SK-N-SH (cell line): ENCODE measurements at regions not wholly inside any gene's neighbourhood (a gene's known extent, or its start where the extent isn't known, plus 50 kb on each side); places are given as distances from the start of the nearest gene placed in this dataset.

Experiments
- CTCF ChIA-PET: fragments of 300-600, 350-600 bp; formaldehyde crosslinking; extraction: SDS; loops from one replicate; lab custom pipeline; 2021; lab: Yijun Ruan, JAX
- POLR2A ChIA-PET: fragments of 350-600 bp; sonication (Branson Sonifier 250); formaldehyde crosslinking; extraction: SDS; loops from one replicate; lab custom pipeline; 2020; ENCODE audit warnings: antibody characterized with exemption, inconsistent platforms; lab: Yijun Ruan, JAX
- DNase-seq: peaks from one replicate; pipeline ENCODE4 v3.0.0; 2012
- H2AFZ ChIP-seq: fragments of 200-600 bp; sonication (generic); 2 replicates; pipeline ENCODE4 v1.8.1; 2016; ENCODE audit warnings: antibody characterized with exemption, mild to moderate bottlenecking, low read depth
- H3F3A ChIP-seq: fragments of 200-600 bp; sonication (generic); replicated peaks from 2 replicates; pipeline ENCODE3; 2016; ENCODE audit warnings: antibody characterized with exemption, mild to moderate bottlenecking; ENCODE audit not compliant: insufficient read depth
- H3K27ac ChIP-seq, 2 experiments: fragments of 200-500 bp in 1 of 2; fragments of 200-600 bp in 1 of 2; sonication (Bioruptor generic) in 1 of 2; sonication (generic), shearing (Covaris generic) in 1 of 2; 2 replicates each; pipeline versions ENCODE4 v1.5.1 to v1.6.1; 2014 to 2016; ENCODE audit warnings: low read depth in 2 of 2, inconsistent platforms in 1 of 2, low read length in 1 of 2, mild to moderate bottlenecking in 1 of 2, mixed read lengths in 1 of 2
- H3K27me3 ChIP-seq: fragments of 200-600 bp; sonication (generic), shearing (Covaris generic); 2 replicates; pipeline ENCODE4 v1.6.1; 2016; ENCODE audit warnings: mixed run types; ENCODE audit not compliant: insufficient read depth
- H3K36me3 ChIP-seq, 2 experiments: fragments of 200-500 bp in 1 of 2; fragments of 200-600 bp in 1 of 2; sonication (Bioruptor generic) in 1 of 2; sonication (generic) in 1 of 2; replicated peaks in 1 of 2; 2 replicates each; pipeline versions ENCODE3 to v1.5.1; 2014 to 2016; ENCODE audit warnings: low read length in 1 of 2, mild to moderate bottlenecking in 1 of 2; ENCODE audit not compliant: insufficient read depth in 2 of 2, control insufficient read depth in 1 of 2
- H3K4me1 ChIP-seq, 2 experiments: fragments of 200-500 bp in 1 of 2; fragments of 200-600 bp in 1 of 2; sonication (Bioruptor generic) in 1 of 2; sonication (generic), shearing (Covaris generic) in 1 of 2; 2 replicates each; pipeline versions ENCODE4 v1.5.1 to v1.6.1; 2014 to 2016; ENCODE audit warnings: low read depth in 1 of 2, low read length in 1 of 2, mixed run types in 1 of 2; ENCODE audit not compliant: insufficient read depth in 2 of 2, control insufficient read depth in 1 of 2
- H3K4me2 ChIP-seq: fragments of 200-600 bp; sonication (generic), shearing (Covaris generic); 2 replicates; pipeline ENCODE4 v1.6.1; 2017; ENCODE audit warnings: mixed run types
- H3K4me3 ChIP-seq, 2 experiments: fragments of 200-500 bp in 1 of 2; fragments of 200-600 bp in 1 of 2; sonication (Bioruptor generic) in 1 of 2; sonication (generic), shearing (Covaris generic) in 1 of 2; 2 replicates each; pipeline versions ENCODE4 v1.5.1 to v1.8.1; 2014 to 2016; ENCODE audit warnings: low read depth in 2 of 2, inconsistent platforms in 1 of 2, low read length in 1 of 2, mild to moderate bottlenecking in 1 of 2, mixed read lengths in 1 of 2, moderate library complexity in 1 of 2
- H3K79me2 ChIP-seq: fragments of 200-600 bp; sonication (generic); 2 replicates; pipeline ENCODE4 v1.8.1; 2017; ENCODE audit warnings: mild to moderate bottlenecking; ENCODE audit not compliant: insufficient read depth
- H3K9ac ChIP-seq: fragments of 200-600 bp; sonication (generic); 2 replicates; pipeline ENCODE4 v1.6.1; 2017; ENCODE audit warnings: mixed run types
- H3K9me2 ChIP-seq: fragments of 200-600 bp; sonication (generic); 2 replicates; pipeline ENCODE4 v1.6.1; 2017; ENCODE audit warnings: mixed run types
- H3K9me3 ChIP-seq: fragments of 200-600 bp; sonication (generic); 2 replicates; pipeline ENCODE4 v1.6.1; 2017; ENCODE audit warnings: mixed run types, mild to moderate bottlenecking, moderate library complexity
- H4K20me1 ChIP-seq: fragments of 200-600 bp; sonication (generic); 2 replicates; pipeline ENCODE4 v1.6.1; 2017; ENCODE audit warnings: mild to moderate bottlenecking, mixed run types; ENCODE audit not compliant: insufficient read depth
- FOXM1 ChIP-seq: IDR thresholded peaks from 2 replicates; pipeline ENCODE4 v1.4.0; 2012; ENCODE audit warnings: low read depth, mild to moderate bottlenecking
- GABPA ChIP-seq: IDR thresholded peaks from 2 replicates; pipeline ENCODE4 v1.4.0; 2012; ENCODE audit warnings: low read depth, mild to moderate bottlenecking
- GATA2 ChIP-seq: sonication (generic); formaldehyde crosslinking; IDR thresholded peaks from 2 replicates; pipeline ENCODE4 v1.5.0; 2020; ENCODE audit warnings: mild to moderate bottlenecking, missing genetic modification reagents
- NFIC ChIP-seq: IDR thresholded peaks from 2 replicates; pipeline ENCODE4 v1.4.0; 2012; ENCODE audit warnings: borderline replicate concordance
- RAD21 ChIP-seq: IDR thresholded peaks from 2 replicates; pipeline ENCODE4 v1.6.1; 2012; ENCODE audit warnings: mild to moderate bottlenecking, low read length
- SIN3A ChIP-seq: IDR thresholded peaks from 2 replicates; pipeline ENCODE4 v1.6.1; 2012; ENCODE audit warnings: low read depth, mild to moderate bottlenecking, low read length, moderate library complexity, borderline replicate concordance
- TCF12 ChIP-seq: IDR thresholded peaks from 2 replicates; pipeline ENCODE4 v1.4.0; 2012
- WGBS: methylation state at CpG from one replicate; pipeline ENCODE4 v1.1.6; 2017; ENCODE audit warnings: low lambda C conversion rate; 5-methylcytosine and 5-hydroxymethylcytosine counted together
- TF ChIP-seq, protein P1 (sequence below): IDR thresholded peaks from 2 replicates; pipeline ENCODE4 v1.4.0; 2012; ENCODE audit warnings: low read depth, borderline replicate concordance
- TF ChIP-seq, protein P2 (sequence below): fragments of 200-600 bp; sonication (generic); IDR thresholded peaks from 2 replicates; pipeline ENCODE4 v1.6.1; 2017; ENCODE audit warnings: antibody characterized with exemption, mild to moderate bottlenecking, moderate library complexity
- TF ChIP-seq, protein P3 (sequence below): IDR thresholded peaks from 2 replicates; pipeline ENCODE4; 2012

DNA sequence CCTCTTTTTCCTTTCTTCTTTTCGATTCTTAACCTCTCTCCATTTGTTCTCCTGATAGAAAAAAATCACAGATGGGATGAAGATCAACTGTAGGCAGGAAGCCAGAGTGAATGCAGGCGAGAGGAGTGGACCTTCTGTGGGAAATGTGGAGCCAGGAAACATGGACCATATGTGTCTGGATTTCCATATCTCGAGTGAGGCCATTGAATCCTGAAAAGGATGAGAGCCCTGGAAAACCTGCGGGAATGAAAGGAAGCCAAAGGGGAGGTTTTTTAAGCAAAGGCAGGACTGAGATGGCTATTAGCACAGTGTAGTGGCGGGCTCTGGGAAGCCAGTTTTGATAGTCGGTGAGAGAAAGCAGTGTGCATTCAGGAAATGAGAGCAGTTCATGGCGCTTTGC, 139.5 kb upstream of the C9orf72 start (continued):
- TF ChIP-seq SIN3A, result no peak

DNA sequence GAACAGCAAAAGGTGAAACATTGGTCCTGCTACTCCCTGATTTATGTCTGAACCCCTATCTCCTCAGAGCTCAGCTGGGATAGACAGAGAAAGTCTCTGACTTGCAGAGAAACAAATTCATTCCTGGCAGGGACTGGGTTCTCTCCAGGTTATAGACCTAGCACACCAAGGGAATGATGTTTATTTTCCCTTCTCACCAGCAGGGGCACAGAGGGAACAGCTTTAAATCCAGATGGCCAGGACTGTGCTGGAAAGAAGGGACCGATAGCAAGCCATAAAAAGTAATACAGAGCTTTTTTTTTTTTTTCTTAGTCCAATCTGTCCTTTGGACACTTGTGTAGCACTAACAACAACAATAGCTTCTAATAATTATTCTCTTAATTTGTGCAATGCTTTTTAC, 141.1 kb upstream of the C9orf72 start:
- no peaks in the 10 kb centered on the region for H3K36me3 ChIP-seq
- POLR2A ChIA-PET, result no interaction called here
- no peak overlapping the region for H3K27ac ChIP-seq
- no peak overlapping the region for H3K9ac ChIP-seq
- no peaks in the 10 kb centered on the region for H3F3A ChIP-seq
- H2AFZ ChIP-seq, result no peak overlapping the region
- TF ChIP-seq, protein P1, sequence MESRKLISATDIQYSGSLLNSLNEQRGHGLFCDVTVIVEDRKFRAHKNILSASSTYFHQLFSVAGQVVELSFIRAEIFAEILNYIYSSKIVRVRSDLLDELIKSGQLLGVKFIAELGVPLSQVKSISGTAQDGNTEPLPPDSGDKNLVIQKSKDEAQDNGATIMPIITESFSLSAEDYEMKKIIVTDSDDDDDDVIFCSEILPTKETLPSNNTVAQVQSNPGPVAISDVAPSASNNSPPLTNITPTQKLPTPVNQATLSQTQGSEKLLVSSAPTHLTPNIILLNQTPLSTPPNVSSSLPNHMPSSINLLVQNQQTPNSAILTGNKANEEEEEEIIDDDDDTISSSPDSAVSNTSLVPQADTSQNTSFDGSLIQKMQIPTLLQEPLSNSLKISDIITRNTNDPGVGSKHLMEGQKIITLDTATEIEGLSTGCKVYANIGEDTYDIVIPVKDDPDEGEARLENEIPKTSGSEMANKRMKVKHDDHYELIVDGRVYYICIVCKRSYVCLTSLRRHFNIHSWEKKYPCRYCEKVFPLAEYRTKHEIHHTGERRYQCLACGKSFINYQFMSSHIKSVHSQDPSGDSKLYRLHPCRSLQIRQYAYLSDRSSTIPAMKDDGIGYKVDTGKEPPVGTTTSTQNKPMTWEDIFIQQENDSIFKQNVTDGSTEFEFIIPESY, result no peak
- peak; percentile 19; the same call in 1 of the 2 replicates for TF ChIP-seq RAD21
- TF ChIP-seq, protein P2, sequence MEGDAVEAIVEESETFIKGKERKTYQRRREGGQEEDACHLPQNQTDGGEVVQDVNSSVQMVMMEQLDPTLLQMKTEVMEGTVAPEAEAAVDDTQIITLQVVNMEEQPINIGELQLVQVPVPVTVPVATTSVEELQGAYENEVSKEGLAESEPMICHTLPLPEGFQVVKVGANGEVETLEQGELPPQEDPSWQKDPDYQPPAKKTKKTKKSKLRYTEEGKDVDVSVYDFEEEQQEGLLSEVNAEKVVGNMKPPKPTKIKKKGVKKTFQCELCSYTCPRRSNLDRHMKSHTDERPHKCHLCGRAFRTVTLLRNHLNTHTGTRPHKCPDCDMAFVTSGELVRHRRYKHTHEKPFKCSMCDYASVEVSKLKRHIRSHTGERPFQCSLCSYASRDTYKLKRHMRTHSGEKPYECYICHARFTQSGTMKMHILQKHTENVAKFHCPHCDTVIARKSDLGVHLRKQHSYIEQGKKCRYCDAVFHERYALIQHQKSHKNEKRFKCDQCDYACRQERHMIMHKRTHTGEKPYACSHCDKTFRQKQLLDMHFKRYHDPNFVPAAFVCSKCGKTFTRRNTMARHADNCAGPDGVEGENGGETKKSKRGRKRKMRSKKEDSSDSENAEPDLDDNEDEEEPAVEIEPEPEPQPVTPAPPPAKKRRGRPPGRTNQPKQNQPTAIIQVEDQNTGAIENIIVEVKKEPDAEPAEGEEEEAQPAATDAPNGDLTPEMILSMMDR, result peak; percentile 24; the same call in 1 of the 2 replicates
- TF ChIP-seq, protein P3, sequence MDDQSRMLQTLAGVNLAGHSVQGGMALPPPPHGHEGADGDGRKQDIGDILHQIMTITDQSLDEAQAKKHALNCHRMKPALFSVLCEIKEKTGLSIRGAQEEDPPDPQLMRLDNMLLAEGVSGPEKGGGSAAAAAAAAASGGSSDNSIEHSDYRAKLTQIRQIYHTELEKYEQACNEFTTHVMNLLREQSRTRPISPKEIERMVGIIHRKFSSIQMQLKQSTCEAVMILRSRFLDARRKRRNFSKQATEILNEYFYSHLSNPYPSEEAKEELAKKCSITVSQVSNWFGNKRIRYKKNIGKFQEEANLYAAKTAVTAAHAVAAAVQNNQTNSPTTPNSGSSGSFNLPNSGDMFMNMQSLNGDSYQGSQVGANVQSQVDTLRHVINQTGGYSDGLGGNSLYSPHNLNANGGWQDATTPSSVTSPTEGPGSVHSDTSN, result no peak
- WGBS, result 41% methylated on average over 1 of the region's 1 CpG
- H3K4me1 ChIP-seq, result no peaks in the 10 kb centered on the region; a peak in 1 of 4 replicates
- no peaks in the 10 kb centered on the region for H3K79me2 ChIP-seq
- H3K4me3 ChIP-seq, result no peak overlapping the region
- peak; percentile 23 for DNase-seq
- no peaks in the 10 kb centered on the region for H3K9me2 ChIP-seq
- H3K4me2 ChIP-seq, result no peak overlapping the region
- no peaks in the 10 kb centered on the region for H3K27me3 ChIP-seq
- no peaks in the 10 kb centered on the region for H4K20me1 ChIP-seq
- CTCF ChIA-PET, result interaction anchor here (0.6 to 3.7 kb wide), 2 partner anchors 12 to 1204 kb away, joined by 3 to 20 read pairs; no protein-coding TSS in a partner anchor
- no peaks in the 10 kb centered on the region for H3K9me3 ChIP-seq

DNA sequence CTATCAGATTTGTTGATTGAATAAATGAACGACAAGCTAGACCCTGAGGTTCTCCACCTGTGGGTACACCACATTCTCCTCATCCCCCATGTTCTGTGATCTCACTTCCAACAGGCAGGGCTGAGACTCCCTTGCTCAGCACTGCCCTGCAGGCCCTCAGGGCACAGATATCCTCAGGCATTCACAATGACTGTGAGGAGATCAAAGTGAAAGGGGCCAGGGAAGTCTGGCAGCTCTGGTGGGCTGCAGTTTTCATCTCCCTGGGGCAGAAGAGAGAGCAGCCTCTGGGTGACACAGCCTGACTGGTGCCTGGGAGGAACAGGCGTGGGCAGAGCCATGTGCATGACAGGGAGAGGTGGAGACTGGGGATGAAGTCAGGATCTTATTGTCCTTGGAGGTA, 142.4 kb upstream of the C9orf72 start:
- Histone ChIP-seq H3K4me3 (no peak overlapping the region), H2AFZ (no peak overlapping the region), H3K4me1 (no peaks in the 10 kb centered on the region; a peak in 1 of 4 replicates), H3K9me2 (no peaks in the 10 kb centered on the region), H3K4me2 (no peak overlapping the region), H3K27ac (no peak overlapping the region), H3K27me3 (no peaks in the 10 kb centered on the region), H3K79me2 (no peaks in the 10 kb centered on the region), H3K9me3 (no peaks in the 10 kb centered on the region), H4K20me1 (no peaks in the 10 kb centered on the region), H3K9ac (no peak overlapping the region), H3K36me3 (no peaks in the 10 kb centered on the region), H3F3A (no peaks in the 10 kb centered on the region)
- 18% methylated on average over 2 of the region's 2 CpGs for WGBS
- DNase-seq, result no peak
- TF ChIP-seq GATA2 (CRISPR knock-in tag) (no peak), TCF12 (no peak), NFIC (no peak), SIN3A (no peak), FOXM1 (no peak), GABPA (no peak)
- CTCF ChIA-PET, result interaction anchor here (3.7 kb wide), 1 partner anchor 10 kb away, joined by 20 read pairs; no protein-coding TSS in a partner anchor
- POLR2A ChIA-PET, result no interaction called here
